HG02885 (cell line): ENCODE measurements at regions not wholly inside any gene's neighbourhood (a gene's known extent, or its start where the extent isn't known, plus 50 kb on each side); places are given as distances from the start of the nearest gene placed in this dataset.

ENCODE experiments used
- ATAC-seq: cut with Tn5 transposase; IDR thresholded peaks from one replicate; pipeline ENCODE4 v1.9.1; 2021; ENCODE audit warnings: mild to moderate bottlenecking; ENCODE audit not compliant: unreplicated experiment, poor library complexity

- no peak for ATAC-seq
Measured at GRCh38 chr21:16552880-16553279, 823.1 kb downstream of the USP25 start.

- no peak for ATAC-seq
Measured at GRCh38 chr21:16554503-16554902, 824.7 kb downstream of the USP25 start.

GRCh38 chr21:16563116-16563515 lies 833.3 kb downstream of the USP25 start:
- no peak for ATAC-seq

- ATAC-seq: no peak
Measured at GRCh38 chr21:16563795-16564194, 834.0 kb downstream of the USP25 start.

- ATAC-seq: no peak
Measured at GRCh38 chr21:16568244-16568643, 838.5 kb downstream of the USP25 start.

GRCh38 chr21:16568661-16569060 lies 838.9 kb downstream of the USP25 start:
- ATAC-seq: no peak

- ATAC-seq: no peak
Measured at GRCh38 chr21:16569679-16570078, 839.9 kb downstream of the USP25 start.

- no peak for ATAC-seq
Measured at GRCh38 chr21:16570171-16570570, 840.4 kb downstream of the USP25 start.

GRCh38 chr21:16570856-16571255 lies 841.1 kb downstream of the USP25 start:
- no peak for ATAC-seq

GRCh38 chr21:16571594-16571993 lies 841.8 kb downstream of the USP25 start:
- ATAC-seq: no peak

GRCh38 chr21:16572032-16572431 lies 842.2 kb downstream of the USP25 start:
- no peak for ATAC-seq

- no peak for ATAC-seq
Measured at GRCh38 chr21:16573578-16573977, 843.8 kb downstream of the USP25 start.

- no peak for ATAC-seq
Measured at GRCh38 chr21:16577975-16578374, 848.2 kb downstream of the USP25 start.

GRCh38 chr21:16578912-16579311 lies 849.1 kb downstream of the USP25 start:
- no peak for ATAC-seq

GRCh38 chr21:16579538-16579937 lies 849.8 kb downstream of the USP25 start:
- ATAC-seq: no peak

- ATAC-seq: no peak
Measured at GRCh38 chr21:16580661-16581060, 850.9 kb downstream of the USP25 start.

- no peak for ATAC-seq
Measured at GRCh38 chr21:16583556-16583955, 853.8 kb downstream of the USP25 start.

GRCh38 chr21:16584756-16585155 lies 855.0 kb downstream of the USP25 start:
- no peak for ATAC-seq

- no peak for ATAC-seq
Measured at GRCh38 chr21:16585896-16586295, 856.1 kb downstream of the USP25 start.

GRCh38 chr21:16587141-16587581 lies 857.4 kb downstream of the USP25 start:
- ATAC-seq: no peak

GRCh38 chr21:16587681-16588375 lies 858.0 kb downstream of the USP25 start:
- no peak for ATAC-seq

- no peak for ATAC-seq
Measured at GRCh38 chr21:16588433-16588860, 858.7 kb downstream of the USP25 start.
